Stimulated activated memory B cell treated with anti-CD40 and anti-IgM and Interleukin-4, amounts not matched to agents 10 μg/mL and 1 μg/mL and 100 μg/mL, for 72 hours (primary cell): ENCODE measurements at regions not wholly inside any gene's neighbourhood (a gene's known extent, or its start where the extent isn't known, plus 50 kb on each side); places are given as distances from the start of the nearest gene placed in this dataset.
A peak's percentile ranks its signal among the peaks of the same experiment; 100 is the strongest.

Source experiments
- ATAC-seq: fragments of 150-1000 bp; cut with Tn5 transposase; 2 replicates; pipeline ENCODE4 v1.10.0; 2021
- H3K27ac Mint-ChIP-seq: one replicate; pipeline ENCODE4 v1.8.0; 2022; ENCODE audit warnings: mild to moderate bottlenecking, mixed read lengths
- H3K27me3 Mint-ChIP-seq: one replicate; pipeline ENCODE4 v1.8.0; 2022; ENCODE audit warnings: mixed read lengths
- H3K36me3 Mint-ChIP-seq: one replicate; pipeline ENCODE4 v1.8.0; 2022; ENCODE audit warnings: mixed read lengths
- H3K4me1 Mint-ChIP-seq: one replicate; pipeline ENCODE4 v1.8.0; 2022; ENCODE audit warnings: mixed read lengths
- H3K4me3 Mint-ChIP-seq: one replicate; pipeline ENCODE4 v1.8.0; 2022; ENCODE audit warnings: mild to moderate bottlenecking, moderate library complexity, mixed read lengths
- H3K9me3 Mint-ChIP-seq: one replicate; pipeline ENCODE4 v1.8.0; 2022; ENCODE audit warnings: mixed read lengths

DNA sequence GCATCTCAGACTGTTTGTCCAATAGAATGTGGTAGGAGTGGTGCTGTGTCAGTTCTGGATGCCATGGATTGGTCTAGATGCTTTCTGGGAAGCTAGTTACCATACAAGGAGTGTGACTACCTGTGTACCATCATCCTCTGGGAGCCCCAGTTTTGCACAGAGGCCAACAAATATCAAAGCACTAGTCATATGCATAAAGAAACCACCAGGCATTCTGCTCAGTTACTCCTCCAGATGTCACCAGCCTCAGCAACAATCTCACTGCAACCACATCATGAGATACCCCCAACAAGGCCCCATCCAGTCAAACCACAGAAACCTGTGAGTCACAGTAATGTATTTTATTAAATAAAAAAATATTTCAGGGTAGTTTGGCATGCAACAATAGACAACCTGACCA is 435.8 kb upstream of the CPEB2 start:
- Mint-ChIP-seq H3K27ac (no peak overlapping the region), H3K36me3 (no peaks in the 10 kb centered on the region), H3K4me1 (no peaks in the 10 kb centered on the region), H3K9me3 (peaks cover 7% of the 10 kb centered on the region), H3K27me3 (peaks cover 19% of the 10 kb centered on the region), H3K4me3 (no peak overlapping the region)
- ATAC-seq: peak; percentile 41

DNA sequence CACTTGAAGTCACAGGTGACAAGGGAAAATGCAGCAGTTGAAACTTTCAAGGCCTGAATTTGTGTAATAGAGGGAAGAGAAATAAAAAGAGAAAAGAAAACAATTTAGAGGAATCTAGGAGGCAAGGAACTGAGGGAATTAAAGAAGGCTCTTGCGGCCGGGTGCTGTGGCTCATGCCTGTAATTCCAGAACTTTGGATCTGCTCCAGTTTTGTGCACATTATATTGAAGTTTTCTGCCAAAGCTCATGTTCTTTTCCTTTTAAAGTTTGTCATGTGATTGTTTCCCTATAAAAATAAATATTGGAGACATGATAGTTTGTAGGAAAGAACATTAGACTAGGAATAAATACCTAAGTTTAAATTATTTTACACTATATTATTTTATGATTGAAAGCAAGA is 433.9 kb upstream of the CPEB2 start:
- no peak for ATAC-seq
- H3K36me3 Mint-ChIP-seq: no peaks in the 10 kb centered on the region

DNA sequence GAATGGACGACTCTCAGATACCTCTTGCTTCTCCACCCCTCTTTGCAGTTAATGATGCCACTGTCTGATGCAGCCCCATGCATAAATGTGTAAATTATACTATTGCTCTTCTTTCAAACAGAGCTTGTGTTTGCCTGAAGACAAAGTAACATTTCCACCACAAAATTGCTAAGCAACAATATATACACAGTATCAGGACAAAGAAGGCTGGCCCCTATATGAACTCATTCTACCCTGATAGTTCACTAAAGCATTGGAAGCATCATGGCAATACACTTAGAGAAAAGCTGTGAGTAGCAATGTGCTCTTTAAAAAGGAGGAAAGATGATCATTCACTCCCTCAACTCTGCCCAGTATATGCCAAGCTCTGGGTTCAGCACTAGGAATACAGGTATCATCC is 427.0 kb upstream of the CPEB2 start:
- Mint-ChIP-seq H3K27ac (no peak overlapping the region), H3K36me3 (no peaks in the 10 kb centered on the region), H3K27me3 (no peaks in the 10 kb centered on the region), H3K4me3 (no peak overlapping the region), H3K4me1 (no peaks in the 10 kb centered on the region), H3K9me3 (no peaks in the 10 kb centered on the region)
- no peak for ATAC-seq

More for the DNA sequence above, 433.9 kb upstream of the CPEB2 start:
- H3K4me3 Mint-ChIP-seq: no peak overlapping the region
- H3K4me1 Mint-ChIP-seq: no peaks in the 10 kb centered on the region
- H3K27ac Mint-ChIP-seq: no peak overlapping the region
- H3K9me3 Mint-ChIP-seq: peaks cover 7% of the 10 kb centered on the region
- H3K27me3 Mint-ChIP-seq: peaks cover 8% of the 10 kb centered on the region

DNA sequence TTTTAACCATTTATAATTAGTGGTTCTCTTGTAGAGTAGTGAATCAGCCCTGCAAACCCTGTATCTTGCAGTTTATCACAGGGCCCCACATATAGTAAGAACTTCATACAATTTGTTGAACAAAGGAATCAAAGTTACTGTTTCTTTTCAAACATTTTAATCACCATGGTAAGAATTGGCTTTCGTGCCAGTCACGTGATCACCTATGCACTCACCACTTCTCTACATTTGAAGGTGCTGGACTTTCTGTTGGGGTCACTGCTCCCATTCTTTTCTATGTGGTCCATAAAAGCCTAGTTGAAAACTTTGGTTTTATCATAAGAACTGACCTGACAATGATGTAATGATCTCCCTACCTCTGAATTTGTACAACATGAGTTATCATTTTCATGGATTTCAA is 426.4 kb upstream of the CPEB2 start:
- no peak for ATAC-seq
- Mint-ChIP-seq H3K9me3 (no peaks in the 10 kb centered on the region), H3K27me3 (no peaks in the 10 kb centered on the region), H3K36me3 (no peaks in the 10 kb centered on the region), H3K4me1 (no peaks in the 10 kb centered on the region), H3K4me3 (no peak overlapping the region), H3K27ac (no peak overlapping the region)

DNA sequence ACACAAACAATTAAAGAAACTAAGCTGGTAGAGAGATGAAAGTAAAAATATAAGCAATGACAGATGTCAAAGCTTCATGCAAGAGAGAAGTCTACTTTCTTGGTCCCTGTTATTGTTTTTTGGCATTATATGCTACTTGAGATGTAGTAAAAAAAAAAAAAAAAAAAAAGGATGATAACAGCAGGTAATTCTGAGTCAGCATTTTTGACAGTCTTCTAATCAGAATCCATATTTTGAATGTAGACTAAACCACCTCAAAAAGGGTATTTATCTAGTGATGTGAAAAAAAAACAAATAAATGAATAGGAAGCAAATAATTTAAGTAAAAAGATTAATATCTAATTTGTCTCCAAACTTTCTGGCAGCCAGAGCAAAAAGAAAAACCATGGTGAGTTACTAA is 422.2 kb upstream of the CPEB2 start:
- Mint-ChIP-seq H3K4me3 (no peak overlapping the region), H3K4me1 (no peaks in the 10 kb centered on the region), H3K9me3 (no peaks in the 10 kb centered on the region), H3K27me3 (no peaks in the 10 kb centered on the region), H3K36me3 (no peaks in the 10 kb centered on the region), H3K27ac (no peak overlapping the region)
- ATAC-seq: no peak

DNA sequence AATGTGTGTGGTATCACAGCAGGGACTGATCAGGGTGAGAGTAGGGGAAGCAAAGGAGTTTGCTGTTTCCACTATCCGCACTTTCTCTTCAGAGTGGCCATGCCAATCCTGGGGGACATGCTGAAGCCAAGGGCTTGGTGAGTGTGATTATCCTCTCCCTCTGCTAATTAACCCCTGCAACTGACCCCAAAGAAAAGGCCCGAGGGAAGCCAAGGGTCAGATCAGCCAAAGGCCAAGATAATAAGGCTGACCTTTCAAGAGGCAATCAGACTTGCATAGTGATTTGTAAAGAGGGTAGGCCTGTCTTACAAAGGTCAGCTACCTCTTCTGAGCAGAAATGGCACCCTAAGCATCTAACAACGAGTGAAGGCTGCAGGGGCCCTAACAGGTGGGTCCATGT is 420.5 kb upstream of the CPEB2 start:
- Mint-ChIP-seq H3K4me1 (no peaks in the 10 kb centered on the region), H3K4me3 (no peak overlapping the region), H3K9me3 (peaks cover 3% of the 10 kb centered on the region), H3K27me3 (no peaks in the 10 kb centered on the region), H3K36me3 (no peaks in the 10 kb centered on the region), H3K27ac (no peak overlapping the region)
- ATAC-seq: no peak

DNA sequence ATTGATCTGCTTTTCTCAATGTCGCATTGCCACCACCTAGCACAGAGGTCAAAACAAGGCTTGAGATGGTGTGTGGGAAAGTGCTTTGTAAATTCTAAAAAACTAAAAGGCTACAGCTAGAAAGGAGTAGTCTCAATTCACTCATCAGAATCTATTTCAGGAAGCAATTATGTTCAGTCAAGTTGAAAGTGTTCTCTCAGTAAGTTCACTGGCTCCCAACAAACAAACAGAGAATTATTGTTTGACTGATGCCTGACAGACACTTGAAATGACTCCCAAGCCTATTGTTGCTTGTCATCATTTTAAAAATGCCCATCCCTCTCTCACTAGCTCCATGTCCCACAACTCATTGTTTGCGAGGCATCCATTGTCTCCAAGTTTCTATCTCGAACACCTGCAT is 419.6 kb upstream of the CPEB2 start:
- no peaks in the 10 kb centered on the region for H3K4me1 Mint-ChIP-seq
- H3K36me3 Mint-ChIP-seq: no peaks in the 10 kb centered on the region
- no peak overlapping the region for H3K4me3 Mint-ChIP-seq
- H3K27me3 Mint-ChIP-seq: no peaks in the 10 kb centered on the region
- peaks cover 3% of the 10 kb centered on the region for H3K9me3 Mint-ChIP-seq
- no peak overlapping the region for H3K27ac Mint-ChIP-seq
- ATAC-seq: no peak

DNA sequence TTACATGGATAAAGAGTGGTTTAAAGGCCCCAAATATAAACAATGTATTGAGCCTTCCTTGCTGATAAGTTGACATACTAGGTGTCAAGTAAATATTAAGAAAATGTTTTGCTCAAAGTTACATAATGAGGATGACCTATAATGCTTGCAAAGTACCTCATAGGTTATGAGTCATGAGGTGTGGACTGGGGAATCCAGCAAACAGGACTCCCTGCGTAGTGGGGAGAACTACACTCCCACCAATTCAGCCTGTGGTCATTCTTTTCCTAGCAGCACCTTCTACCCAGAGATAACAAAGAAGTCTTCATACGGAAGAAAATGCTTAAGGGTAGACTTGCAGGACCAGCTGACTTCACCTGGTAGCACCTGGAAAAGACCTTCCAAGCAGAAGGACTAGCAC is 418.9 kb upstream of the CPEB2 start:
- H3K27me3 Mint-ChIP-seq: no peaks in the 10 kb centered on the region
- H3K9me3 Mint-ChIP-seq: peaks cover 3% of the 10 kb centered on the region
- no peaks in the 10 kb centered on the region for H3K4me1 Mint-ChIP-seq
- no peak overlapping the region for H3K27ac Mint-ChIP-seq
- ATAC-seq: no peak
- H3K36me3 Mint-ChIP-seq: no peaks in the 10 kb centered on the region
- no peak overlapping the region for H3K4me3 Mint-ChIP-seq

DNA sequence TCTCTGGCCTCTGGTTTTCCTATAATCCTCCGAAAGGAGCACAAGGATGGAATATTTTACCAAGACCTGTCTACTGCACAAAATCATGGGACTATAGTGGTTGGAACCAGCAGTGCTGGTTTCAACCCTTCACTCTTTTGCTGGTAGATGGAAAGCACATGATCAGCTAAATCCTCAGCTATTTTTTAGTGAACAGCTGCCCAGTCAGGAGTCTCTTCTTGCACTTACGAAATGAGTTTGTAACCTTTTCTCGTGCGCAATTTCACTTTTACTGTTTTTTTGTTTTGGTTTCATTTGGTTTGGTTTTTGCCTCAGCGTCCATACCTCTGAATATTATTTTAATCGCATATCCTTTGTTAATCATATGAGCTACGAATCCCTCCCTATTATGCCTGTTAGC is 418.5 kb upstream of the CPEB2 start:
- no peaks in the 10 kb centered on the region for H3K4me1 Mint-ChIP-seq
- H3K36me3 Mint-ChIP-seq: no peaks in the 10 kb centered on the region
- no peak overlapping the region for H3K4me3 Mint-ChIP-seq
- no peaks in the 10 kb centered on the region for H3K27me3 Mint-ChIP-seq
- H3K9me3 Mint-ChIP-seq: peaks cover 3% of the 10 kb centered on the region
- no peak overlapping the region for H3K27ac Mint-ChIP-seq
- ATAC-seq: no peak

DNA sequence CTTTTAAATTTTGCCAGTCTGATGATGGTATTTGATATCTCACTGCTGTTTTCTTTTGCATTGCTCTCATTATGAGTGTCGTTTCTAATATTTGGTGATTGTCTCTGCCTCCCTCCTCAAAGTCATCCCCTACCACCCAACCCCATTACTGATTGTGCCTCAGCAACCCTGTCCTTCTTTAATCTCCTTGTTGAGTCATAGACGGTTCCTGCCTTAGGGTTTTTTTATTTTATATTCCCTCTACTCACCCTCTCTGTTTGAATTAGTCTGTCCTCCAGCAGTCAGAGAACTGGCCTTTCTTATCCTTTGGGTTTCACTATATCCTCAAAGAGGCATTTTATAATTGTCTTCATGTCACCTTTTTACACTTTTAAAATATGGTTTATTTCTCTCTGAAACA is 409.3 kb upstream of the CPEB2 start:
- H3K9me3 Mint-ChIP-seq: no peaks in the 10 kb centered on the region
- no peaks in the 10 kb centered on the region for H3K27me3 Mint-ChIP-seq
- H3K27ac Mint-ChIP-seq: no peak overlapping the region
- H3K4me3 Mint-ChIP-seq: no peak overlapping the region
- no peaks in the 10 kb centered on the region for H3K36me3 Mint-ChIP-seq
- H3K4me1 Mint-ChIP-seq: peaks cover 8% of the 10 kb centered on the region
- no peak for ATAC-seq

DNA sequence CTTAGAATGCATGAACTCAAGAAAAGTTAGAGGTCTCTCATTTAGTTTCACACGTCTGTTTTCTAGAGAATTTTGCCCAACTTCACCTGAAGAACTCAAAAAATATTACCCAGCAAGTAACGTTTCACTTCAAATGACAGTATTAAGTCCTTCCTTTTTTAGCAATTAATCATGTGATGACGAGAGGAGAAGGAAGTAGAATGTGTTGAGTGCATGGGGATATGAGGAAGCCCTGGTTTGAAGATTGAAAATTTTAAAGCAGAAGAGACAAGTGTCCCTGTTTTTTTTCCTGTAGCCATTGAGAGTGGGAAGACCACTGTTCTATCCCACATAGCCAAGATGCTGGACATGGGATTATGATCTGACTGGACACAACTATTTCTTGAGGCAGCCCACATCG is 406.3 kb upstream of the CPEB2 start:
- H3K27ac Mint-ChIP-seq: no peak overlapping the region
- no peaks in the 10 kb centered on the region for H3K27me3 Mint-ChIP-seq
- no peaks in the 10 kb centered on the region for H3K36me3 Mint-ChIP-seq
- no peaks in the 10 kb centered on the region for H3K9me3 Mint-ChIP-seq
- no peak overlapping the region for H3K4me3 Mint-ChIP-seq
- ATAC-seq: no peak
- H3K4me1 Mint-ChIP-seq: peaks cover 8% of the 10 kb centered on the region

DNA sequence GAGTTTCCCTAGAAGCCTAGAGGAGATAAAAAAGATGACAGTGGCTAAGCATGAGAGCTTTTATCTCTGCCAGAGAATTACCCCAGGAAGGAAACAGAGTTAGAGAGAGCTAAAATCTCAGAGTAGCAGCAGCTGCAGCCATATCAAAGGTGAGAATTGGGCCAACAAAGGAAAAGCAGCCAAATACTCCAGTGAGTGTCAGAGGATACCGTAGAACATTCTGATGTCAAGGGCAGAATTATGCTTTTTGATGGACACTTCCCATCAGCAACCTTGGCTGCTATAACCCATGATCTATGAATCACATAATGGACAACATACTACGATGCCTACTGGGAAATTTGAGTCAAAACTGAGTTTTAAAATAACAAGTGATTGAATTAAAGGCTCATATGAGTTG is 405.8 kb upstream of the CPEB2 start:
- H3K4me3 Mint-ChIP-seq: no peak overlapping the region
- ATAC-seq: no peak
- H3K9me3 Mint-ChIP-seq: no peaks in the 10 kb centered on the region
- H3K27ac Mint-ChIP-seq: no peak overlapping the region
- H3K36me3 Mint-ChIP-seq: no peaks in the 10 kb centered on the region
- H3K27me3 Mint-ChIP-seq: no peaks in the 10 kb centered on the region
- H3K4me1 Mint-ChIP-seq: peaks cover 8% of the 10 kb centered on the region

DNA sequence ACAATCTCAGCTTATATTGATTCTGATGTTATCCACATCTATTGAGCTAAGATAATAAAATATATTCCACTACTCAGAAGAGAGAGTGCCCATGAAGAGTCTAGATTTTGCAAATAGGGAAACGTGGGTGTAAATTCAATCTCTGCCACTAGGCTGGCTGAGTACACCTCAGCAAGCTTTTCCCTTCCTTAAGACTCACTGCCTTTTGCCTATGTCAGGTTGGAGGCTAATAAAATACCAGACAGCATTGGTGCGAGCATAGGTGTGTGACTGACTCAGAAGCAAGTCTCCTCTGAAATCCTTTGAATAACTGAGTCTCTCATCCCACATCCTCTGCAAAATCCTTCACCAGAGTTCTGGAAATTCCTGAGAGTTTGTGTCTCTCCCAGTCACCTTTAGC is 405.4 kb upstream of the CPEB2 start:
- ATAC-seq: no peak
- Mint-ChIP-seq H3K36me3 (no peaks in the 10 kb centered on the region), H3K9me3 (no peaks in the 10 kb centered on the region), H3K27me3 (no peaks in the 10 kb centered on the region), H3K27ac (no peak overlapping the region), H3K4me1 (peaks cover 8% of the 10 kb centered on the region), H3K4me3 (no peak overlapping the region)

DNA sequence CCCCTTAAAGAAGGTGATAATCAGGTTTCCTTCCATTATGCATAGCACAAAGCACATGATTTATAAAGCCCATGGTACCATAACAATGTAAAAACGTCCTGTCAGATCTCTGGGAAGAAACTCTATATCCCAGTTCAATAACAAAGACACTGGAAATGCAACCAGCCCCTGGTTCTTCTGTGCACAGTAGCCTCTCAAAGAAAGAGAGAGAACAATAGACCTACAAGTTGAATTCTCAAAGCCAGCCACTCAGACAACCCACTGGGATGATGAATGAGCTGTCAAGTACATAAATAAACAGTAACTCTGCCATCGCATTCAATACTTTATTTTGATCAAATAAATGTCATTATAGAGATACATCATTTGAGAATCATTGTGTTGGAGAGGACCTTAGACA is 400.1 kb upstream of the CPEB2 start:
- no peaks in the 10 kb centered on the region for H3K36me3 Mint-ChIP-seq
- no peaks in the 10 kb centered on the region for H3K4me1 Mint-ChIP-seq
- H3K27me3 Mint-ChIP-seq: no peaks in the 10 kb centered on the region
- H3K9me3 Mint-ChIP-seq: no peaks in the 10 kb centered on the region
- H3K4me3 Mint-ChIP-seq: no peak overlapping the region
- no peak for ATAC-seq
- H3K27ac Mint-ChIP-seq: no peak overlapping the region

DNA sequence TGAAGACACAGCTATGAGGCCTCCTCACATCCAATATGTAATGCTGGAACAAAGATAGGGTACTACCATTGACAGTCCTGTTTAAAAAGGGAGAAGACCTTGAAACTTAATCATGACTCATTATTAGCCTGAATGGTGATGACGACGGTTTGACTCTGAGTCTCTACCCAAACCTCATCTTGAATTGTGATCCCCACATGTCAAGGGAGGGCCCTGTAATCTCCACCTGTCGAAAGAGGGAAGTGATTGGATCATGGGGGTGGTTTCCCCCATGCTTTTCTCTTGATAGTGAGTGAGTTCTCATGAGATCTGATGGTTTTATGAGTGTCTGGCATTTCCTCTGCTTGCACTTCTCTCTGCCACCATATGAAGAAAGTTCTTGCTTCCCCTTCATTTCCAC is 395.3 kb upstream of the CPEB2 start:
- Mint-ChIP-seq H3K4me3 (no peak overlapping the region), H3K27me3 (no peaks in the 10 kb centered on the region), H3K4me1 (no peaks in the 10 kb centered on the region), H3K9me3 (no peaks in the 10 kb centered on the region), H3K27ac (no peak overlapping the region), H3K36me3 (no peaks in the 10 kb centered on the region)
- peak; percentile 57 for ATAC-seq

DNA sequence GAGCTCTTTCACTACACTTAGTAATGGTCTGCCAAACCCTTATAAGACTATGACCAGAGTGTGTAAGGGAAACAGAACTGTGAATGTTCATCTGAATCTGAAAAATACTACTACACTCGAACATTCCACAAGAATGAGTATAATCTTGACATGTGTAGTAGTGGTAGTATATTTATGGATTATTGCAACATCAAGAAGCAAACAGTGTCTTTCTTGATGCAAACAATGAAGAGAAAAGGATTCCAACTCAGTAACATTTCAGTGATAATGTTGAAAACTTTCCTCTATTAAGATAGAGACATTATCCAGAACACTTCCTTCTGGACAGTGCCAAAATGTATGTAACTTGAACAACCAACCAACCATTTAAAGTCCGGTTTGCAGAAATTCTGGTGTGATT is 394.7 kb upstream of the CPEB2 start:
- ATAC-seq: no peak
- no peaks in the 10 kb centered on the region for H3K9me3 Mint-ChIP-seq
- no peaks in the 10 kb centered on the region for H3K27me3 Mint-ChIP-seq
- H3K27ac Mint-ChIP-seq: no peak overlapping the region
- no peak overlapping the region for H3K4me3 Mint-ChIP-seq
- no peaks in the 10 kb centered on the region for H3K4me1 Mint-ChIP-seq
- H3K36me3 Mint-ChIP-seq: no peaks in the 10 kb centered on the region

DNA sequence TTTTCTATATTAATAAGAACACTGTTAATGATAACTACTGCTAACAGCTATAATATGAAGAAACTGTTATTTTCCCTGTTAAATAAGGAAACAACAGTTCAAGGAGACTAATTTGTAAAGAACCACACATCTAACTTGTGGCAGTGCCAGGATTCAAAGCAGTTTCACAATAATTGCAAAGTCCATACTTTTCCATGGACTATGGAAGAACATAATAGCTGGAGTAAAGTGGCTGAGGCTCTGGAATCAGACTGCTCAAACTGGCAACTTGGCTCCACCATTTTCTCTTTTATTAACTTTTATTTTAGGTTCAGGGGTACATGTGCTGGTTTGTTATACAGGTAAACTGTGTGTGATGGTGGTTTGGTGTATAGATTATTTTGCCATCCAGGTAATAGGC is 393.7 kb upstream of the CPEB2 start:
- H3K27me3 Mint-ChIP-seq: peaks cover 3% of the 10 kb centered on the region
- H3K4me3 Mint-ChIP-seq: no peak overlapping the region
- H3K9me3 Mint-ChIP-seq: no peaks in the 10 kb centered on the region
- ATAC-seq: no peak
- no peak overlapping the region for H3K27ac Mint-ChIP-seq
- no peaks in the 10 kb centered on the region for H3K4me1 Mint-ChIP-seq
- H3K36me3 Mint-ChIP-seq: no peaks in the 10 kb centered on the region
